SJCRH30 (cell line): ENCODE measurements at regions not wholly inside any gene's neighbourhood (a gene's known extent, or its start where the extent isn't known, plus 50 kb on each side); places are given as distances from the start of the nearest gene placed in this dataset.

Source experiments
- DNase-seq, 2 experiments: peaks; one replicate each; pipeline ENCODE4 v3.0.0-alpha.2; 2015 to 2020
- H3K27ac ChIP-seq: fragments of 250-450 bp; sonication (Bioruptor Pico); 2 replicates; pipeline ENCODE4 v1.5.1; 2020; ENCODE audit warnings: mild to moderate bottlenecking, moderate library complexity
- H3K27me3 ChIP-seq: fragments of 250-450 bp; sonication (Bioruptor Pico); 2 replicates; pipeline ENCODE4 v1.5.1; 2020; ENCODE audit warnings: mild to moderate bottlenecking, moderate library complexity
- H3K36me3 ChIP-seq: fragments of 250-450 bp; sonication (Bioruptor Pico); 2 replicates; pipeline ENCODE4 v1.5.1; 2020; ENCODE audit warnings: mild to moderate bottlenecking, moderate library complexity
- H3K4me1 ChIP-seq: fragments of 250-450 bp; sonication (Bioruptor Pico); 2 replicates; pipeline ENCODE4 v1.5.1; 2020; ENCODE audit warnings: mild to moderate bottlenecking, moderate library complexity
- H3K4me3 ChIP-seq: fragments of 250-450 bp; sonication (Bioruptor Pico); 2 replicates; pipeline ENCODE4 v1.5.1; 2020; ENCODE audit warnings: mild to moderate bottlenecking, moderate library complexity
- H3K9me3 ChIP-seq: fragments of 250-450 bp; sonication (Bioruptor Pico); replicated peaks from 2 replicates; pipeline ENCODE4 v1.5.1; 2020; ENCODE audit warnings: mild to moderate bottlenecking, moderate library complexity

DNA sequence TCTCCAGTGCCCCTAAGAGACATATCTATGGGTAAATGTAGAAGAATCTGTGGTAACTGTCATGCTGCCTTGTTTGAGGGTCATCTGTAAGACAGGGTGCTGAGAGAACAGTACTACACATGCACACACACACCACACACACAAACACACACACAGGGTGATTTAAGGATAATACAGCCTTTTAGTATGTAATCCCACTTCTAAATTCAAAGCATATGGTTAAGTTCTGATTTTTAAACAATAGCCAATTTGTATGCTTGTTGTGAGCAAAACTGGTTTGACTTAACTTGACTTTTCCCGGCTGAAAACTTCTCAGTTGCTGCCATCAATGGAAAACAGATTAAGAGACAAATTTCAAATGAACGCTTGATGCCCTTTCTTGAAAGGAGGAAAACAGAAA lies 241.8 kb downstream of the ADGRG6 start:
- Histone ChIP-seq H3K27ac (no peak overlapping the region), H3K27me3 (0 out of 2 replicates have a peak, but pooled peaks cover 3% of the 10 kb centered on the region), H3K36me3 (no peaks in the 10 kb centered on the region), H3K9me3 (no peaks in the 10 kb centered on the region), H3K4me3 (no peak overlapping the region), H3K4me1 (no peaks in the 10 kb centered on the region)
- DNase-seq = no peak

DNA sequence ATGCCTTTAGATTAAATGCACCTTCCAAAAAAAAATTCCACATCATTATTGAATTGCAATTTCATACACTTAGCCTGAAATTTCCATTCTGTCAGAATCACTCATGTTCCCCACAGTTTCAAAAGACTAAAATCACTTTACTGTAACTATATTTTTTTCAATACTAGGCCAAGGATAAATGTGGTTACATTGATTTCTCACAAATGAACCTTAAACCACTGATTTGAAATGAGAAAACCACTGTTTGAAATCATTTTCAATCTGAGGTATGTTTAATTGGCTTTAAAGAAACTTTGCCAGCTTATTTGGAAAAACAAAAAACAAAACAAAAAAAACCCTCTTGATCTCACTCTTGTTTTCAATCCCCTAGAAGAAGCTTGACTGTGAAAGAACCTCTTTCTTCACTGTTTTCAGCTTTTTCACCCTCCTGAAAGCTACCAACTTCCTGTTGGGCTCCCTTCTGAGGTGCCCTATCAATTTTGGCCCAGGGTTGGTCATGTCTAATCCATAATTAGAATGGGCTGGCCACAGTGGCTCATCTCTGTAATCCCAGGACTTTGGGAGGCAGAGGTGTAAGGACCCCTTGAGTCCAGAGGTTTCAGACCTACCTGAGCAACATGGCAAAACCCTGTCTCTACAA lies 242.5 kb downstream of the ADGRG6 start:
- Histone ChIP-seq H3K9me3 (no peaks in the 10 kb centered on the region), H3K4me3 (no peak overlapping the region), H3K27ac (no peak overlapping the region), H3K36me3 (no peaks in the 10 kb centered on the region), H3K27me3 (0 out of 2 replicates have a peak, but pooled peaks cover 3% of the 10 kb centered on the region), H3K4me1 (no peaks in the 10 kb centered on the region)
- no peak for DNase-seq

DNA sequence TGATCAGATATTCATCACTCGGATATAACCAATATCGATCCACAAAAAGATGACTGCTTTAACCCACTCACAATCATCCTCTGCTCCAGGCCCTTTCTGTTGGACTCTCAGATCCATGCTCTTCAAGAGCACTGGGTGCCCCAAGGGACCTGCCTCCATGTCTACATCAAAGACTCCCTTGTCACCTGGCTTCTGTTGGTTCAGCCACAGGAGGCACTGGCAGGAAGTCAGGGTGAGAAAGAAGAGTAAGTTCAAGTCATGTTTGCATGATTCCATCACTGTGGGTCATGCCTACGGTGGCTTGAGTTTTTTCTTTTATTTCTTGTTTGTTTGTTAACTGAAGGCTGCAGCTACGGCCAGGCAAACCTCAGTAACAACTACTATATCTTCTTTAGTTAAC lies 243.3 kb downstream of the ADGRG6 start:
- Histone ChIP-seq H3K4me3 (no peak overlapping the region), H3K36me3 (no peaks in the 10 kb centered on the region), H3K4me1 (no peaks in the 10 kb centered on the region), H3K27me3 (0 out of 2 replicates have a peak, but pooled peaks cover 3% of the 10 kb centered on the region), H3K27ac (no peak overlapping the region), H3K9me3 (no peaks in the 10 kb centered on the region)
- no peak for DNase-seq

- no peak overlapping the region for H3K27ac ChIP-seq
- H3K9me3 ChIP-seq = no peaks in the 10 kb centered on the region
- H3K27me3 ChIP-seq = peaks cover 5% of the 10 kb centered on the region; the same call in 1 of the 2 replicates
- no peaks in the 10 kb centered on the region for H3K36me3 ChIP-seq
- no peak overlapping the region for H3K4me3 ChIP-seq
- DNase-seq = no peak
- H3K4me1 ChIP-seq = no peaks in the 10 kb centered on the region
These were observed 246.8 kb downstream of the ADGRG6 start for GRCh38 chr6:142548566-142548965.

- no peak for DNase-seq
- H3K4me3 ChIP-seq = no peak overlapping the region
- peaks cover 5% of the 10 kb centered on the region; the same call in 1 of the 2 replicates for H3K27me3 ChIP-seq
- no peaks in the 10 kb centered on the region for H3K36me3 ChIP-seq
- no peaks in the 10 kb centered on the region for H3K9me3 ChIP-seq
- no peak overlapping the region for H3K27ac ChIP-seq
- no peaks in the 10 kb centered on the region for H3K4me1 ChIP-seq
These were observed 248.7 kb downstream of the ADGRG6 start for GRCh38 chr6:142550310-142551063.

DNA sequence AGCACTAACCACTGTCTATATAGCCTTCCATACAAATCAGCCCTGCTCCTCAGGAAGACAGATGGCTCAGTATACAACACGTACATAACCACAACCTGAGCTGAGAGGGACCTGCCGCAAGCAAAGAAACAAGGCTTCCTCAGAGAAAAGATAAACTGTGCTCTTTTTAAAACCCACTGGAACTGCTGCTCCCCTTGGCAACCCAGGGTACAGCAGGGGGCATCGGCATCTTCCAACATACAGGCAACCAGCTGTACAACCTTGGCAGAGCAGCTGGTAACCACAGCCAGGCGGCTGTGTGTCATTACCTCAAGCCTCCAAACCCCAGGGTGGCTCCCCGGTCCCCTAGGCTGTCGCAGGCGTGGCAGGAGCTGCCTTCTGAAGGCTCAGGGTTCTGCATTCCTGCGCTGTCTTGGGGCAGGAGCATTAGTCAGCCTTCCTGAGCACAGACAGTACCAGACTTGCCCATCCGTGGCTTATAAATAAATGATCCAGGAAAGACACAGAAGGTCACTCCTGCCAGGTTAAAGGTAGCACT lies 249.5 kb downstream of the ADGRG6 start:
- no peak overlapping the region for H3K27ac ChIP-seq
- H3K4me3 ChIP-seq = no peak overlapping the region
- peak in 1 of 2 experiments; percentile 11 for DNase-seq
- H3K4me1 ChIP-seq = no peaks in the 10 kb centered on the region
- H3K27me3 ChIP-seq = peaks cover 5% of the 10 kb centered on the region; the same call in 1 of the 2 replicates
- no peaks in the 10 kb centered on the region for H3K36me3 ChIP-seq
- no peaks in the 10 kb centered on the region for H3K9me3 ChIP-seq

GRCh38 chr6:142558786-142559185 lies 257.0 kb downstream of the ADGRG6 start:
- DNase-seq = no peak
- Histone ChIP-seq H3K4me3 (no peak overlapping the region), H3K27ac (no peak overlapping the region), H3K27me3 (no peaks in the 10 kb centered on the region), H3K4me1 (no peaks in the 10 kb centered on the region), H3K9me3 (no peaks in the 10 kb centered on the region), H3K36me3 (no peaks in the 10 kb centered on the region)

- Histone ChIP-seq H3K9me3 (no peaks in the 10 kb centered on the region), H3K4me3 (no peak overlapping the region), H3K27ac (no peak overlapping the region), H3K36me3 (no peaks in the 10 kb centered on the region), H3K27me3 (no peaks in the 10 kb centered on the region), H3K4me1 (no peaks in the 10 kb centered on the region)
- no peak for DNase-seq
These were observed 259.9 kb downstream of the ADGRG6 start for GRCh38 chr6:142561511-142562265.

GRCh38 chr6:142562865-142563264 lies 261.1 kb downstream of the ADGRG6 start:
- H3K9me3 ChIP-seq = no peaks in the 10 kb centered on the region
- H3K27ac ChIP-seq = no peak overlapping the region
- no peaks in the 10 kb centered on the region for H3K36me3 ChIP-seq
- H3K4me1 ChIP-seq = no peaks in the 10 kb centered on the region
- no peaks in the 10 kb centered on the region for H3K27me3 ChIP-seq
- H3K4me3 ChIP-seq = no peak overlapping the region
- no peak for DNase-seq

GRCh38 chr6:142566628-142567396 lies 265.0 kb downstream of the ADGRG6 start:
- peak; percentile 36 to 81 for DNase-seq
- H3K4me1 ChIP-seq = peaks cover 21% of the 10 kb centered on the region
- no peaks in the 10 kb centered on the region for H3K36me3 ChIP-seq
- H3K27me3 ChIP-seq = no peaks in the 10 kb centered on the region
- no peaks in the 10 kb centered on the region for H3K9me3 ChIP-seq
- H3K27ac ChIP-seq = no peak overlapping the region
- H3K4me3 ChIP-seq = no peak overlapping the region

- H3K27me3 ChIP-seq = no peaks in the 10 kb centered on the region
- no peak for DNase-seq
- H3K9me3 ChIP-seq = no peaks in the 10 kb centered on the region
- no peak overlapping the region for H3K4me3 ChIP-seq
- H3K27ac ChIP-seq = no peak overlapping the region
- H3K4me1 ChIP-seq = peaks cover 21% of the 10 kb centered on the region
- H3K36me3 ChIP-seq = no peaks in the 10 kb centered on the region
These were observed 265.7 kb downstream of the ADGRG6 start for GRCh38 chr6:142567461-142567860.

- no peaks in the 10 kb centered on the region for H3K27me3 ChIP-seq
- no peak overlapping the region for H3K4me3 ChIP-seq
- DNase-seq = no peak
- H3K36me3 ChIP-seq = no peaks in the 10 kb centered on the region
- H3K27ac ChIP-seq = no peak overlapping the region
- H3K9me3 ChIP-seq = peaks cover 3% of the 10 kb centered on the region; the same call in 1 of the 2 replicates
- H3K4me1 ChIP-seq = peaks cover 21% of the 10 kb centered on the region
These were observed 267.2 kb downstream of the ADGRG6 start for GRCh38 chr6:142568857-142569597.

DNA sequence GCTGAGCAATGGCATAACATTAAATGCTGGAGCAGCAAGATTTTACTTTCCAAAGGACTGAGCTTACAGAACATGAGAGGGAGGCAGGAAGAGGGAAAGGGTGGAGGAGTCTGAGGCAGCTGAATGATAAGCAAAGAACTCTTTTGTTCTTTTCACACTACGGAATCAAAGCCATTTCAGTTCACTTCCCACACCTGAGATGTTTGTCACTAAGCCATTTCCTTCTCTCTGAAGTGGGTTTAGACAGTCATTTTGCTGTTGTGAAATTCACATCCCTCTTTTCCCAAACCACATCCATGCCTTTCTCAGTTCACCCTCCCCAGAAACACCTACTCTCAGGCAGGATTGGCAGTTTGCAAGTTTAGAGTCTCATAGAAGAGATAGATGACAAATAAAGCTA lies 267.9 kb downstream of the ADGRG6 start:
- no peak overlapping the region for H3K27ac ChIP-seq
- peaks cover 3% of the 10 kb centered on the region; the same call in 1 of the 2 replicates for H3K9me3 ChIP-seq
- no peaks in the 10 kb centered on the region for H3K36me3 ChIP-seq
- peaks cover 21% of the 10 kb centered on the region for H3K4me1 ChIP-seq
- no peaks in the 10 kb centered on the region for H3K27me3 ChIP-seq
- no peak for DNase-seq
- no peak overlapping the region for H3K4me3 ChIP-seq
